SK-N-SH (cell line): ENCODE measurements at regions not wholly inside any gene's neighbourhood (a gene's known extent, or its start where the extent isn't known, plus 50 kb on each side); places are given as distances from the start of the nearest gene placed in this dataset.

ENCODE experiments used
- FOXJ3 ChIP-seq: sonication (generic); formaldehyde crosslinking; IDR thresholded peaks from 2 replicates; pipeline ENCODE4 v1.5.1; 2020; ENCODE audit warnings: mild to moderate bottlenecking, missing genetic modification reagents
- POLR2AphosphoS5 ChIP-seq: IDR thresholded peaks from 2 replicates; pipeline ENCODE4 v1.6.1; 2012; ENCODE audit warnings: low read depth, low read length
- TEAD4 ChIP-seq: IDR thresholded peaks from 2 replicates; pipeline ENCODE4 v1.4.0; 2012; ENCODE audit warnings: mild to moderate bottlenecking, borderline replicate concordance; ENCODE audit not compliant: insufficient read depth
- TF ChIP-seq, protein P1 (sequence below): fragments of 200-600 bp; sonication (generic); IDR thresholded peaks from 2 replicates; pipeline ENCODE4 v1.6.1; 2017; ENCODE audit warnings: antibody characterized with exemption, mild to moderate bottlenecking, moderate library complexity

DNA sequence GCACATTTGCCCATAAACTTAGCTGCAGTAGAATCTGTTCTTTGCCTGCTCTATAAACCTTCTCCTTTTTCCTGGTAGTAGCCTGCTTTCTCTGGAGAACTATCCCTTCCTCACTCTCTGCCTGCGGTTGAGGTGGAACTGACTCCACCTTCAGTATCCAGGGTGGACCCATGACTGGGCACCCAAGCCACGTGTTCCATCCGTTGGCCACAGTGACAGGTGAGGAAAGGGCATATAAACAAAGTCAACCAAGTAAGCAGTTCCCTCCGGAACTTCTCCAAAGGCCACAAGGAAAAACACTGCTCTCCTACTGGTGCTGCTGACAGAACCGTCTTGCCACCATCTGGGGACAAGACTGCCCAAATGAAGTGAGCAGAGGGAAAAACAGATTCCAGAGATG, 218.8 kb downstream of the TFAP2A start:
- TF ChIP-seq, protein P1, sequence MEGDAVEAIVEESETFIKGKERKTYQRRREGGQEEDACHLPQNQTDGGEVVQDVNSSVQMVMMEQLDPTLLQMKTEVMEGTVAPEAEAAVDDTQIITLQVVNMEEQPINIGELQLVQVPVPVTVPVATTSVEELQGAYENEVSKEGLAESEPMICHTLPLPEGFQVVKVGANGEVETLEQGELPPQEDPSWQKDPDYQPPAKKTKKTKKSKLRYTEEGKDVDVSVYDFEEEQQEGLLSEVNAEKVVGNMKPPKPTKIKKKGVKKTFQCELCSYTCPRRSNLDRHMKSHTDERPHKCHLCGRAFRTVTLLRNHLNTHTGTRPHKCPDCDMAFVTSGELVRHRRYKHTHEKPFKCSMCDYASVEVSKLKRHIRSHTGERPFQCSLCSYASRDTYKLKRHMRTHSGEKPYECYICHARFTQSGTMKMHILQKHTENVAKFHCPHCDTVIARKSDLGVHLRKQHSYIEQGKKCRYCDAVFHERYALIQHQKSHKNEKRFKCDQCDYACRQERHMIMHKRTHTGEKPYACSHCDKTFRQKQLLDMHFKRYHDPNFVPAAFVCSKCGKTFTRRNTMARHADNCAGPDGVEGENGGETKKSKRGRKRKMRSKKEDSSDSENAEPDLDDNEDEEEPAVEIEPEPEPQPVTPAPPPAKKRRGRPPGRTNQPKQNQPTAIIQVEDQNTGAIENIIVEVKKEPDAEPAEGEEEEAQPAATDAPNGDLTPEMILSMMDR, result no peak
- TF ChIP-seq TEAD4, result no peak
- no peak for TF ChIP-seq POLR2AphosphoS5
- TF ChIP-seq FOXJ3 (CRISPR knock-in tag), result no peak
